B cell (primary cell): ENCODE measurements at regions not wholly inside any gene's neighbourhood (a gene's known extent, or its start where the extent isn't known, plus 50 kb on each side); places are given as distances from the start of the nearest gene placed in this dataset.

Source experiments
- ATAC-seq: fragments of 200-7000 bp; cut with Tn5 transposase; one replicate; pipeline ENCODE4 v1.10.0; 2021; ENCODE audit warnings: low read depth, mild to moderate bottlenecking, moderate number of reproducible peaks, moderate library complexity
- CTCF ChIA-PET: fragments of 350-600 bp; sonication (Branson Sonifier 250); formaldehyde crosslinking; loops from one replicate; lab custom pipeline; 2021; ENCODE audit warnings: antibody characterized with exemption, inconsistent platforms; lab: Charles Lee
- POLR2A ChIA-PET: fragments of 350-600 bp; sonication (Branson Sonifier 250); formaldehyde crosslinking; loops from one replicate; lab custom pipeline; 2021; ENCODE audit warnings: antibody characterized with exemption; lab: Charles Lee
- DNase-seq: peaks from one replicate; pipeline ENCODE4 v3.0.0; 2013
- H2AFZ ChIP-seq: 2 replicates; pipeline ENCODE4 v1.6.1; 2012; ENCODE audit warnings: mild to moderate bottlenecking, low read depth, low read length; ENCODE audit not compliant: insufficient read depth, poor library complexity, severe bottlenecking
- H3K27ac ChIP-seq, 2 donors: 1 replicate in 1 of 2; 2 replicates in 1 of 2; pipeline ENCODE4 v1.5.1; 2012 to 2013; ENCODE audit warnings: low read length in 2 of 2, mild to moderate bottlenecking in 2 of 2, moderate library complexity in 1 of 2
- H3K27me3 ChIP-seq, 4 experiments: fragments of 200-600 bp in 1 of 4; sonication (generic) in 1 of 4; replicated peaks in 1 of 4; 1 replicate in 2 of 4; 2 replicates in 2 of 4; pipeline versions ENCODE4 v1.6.1 to v1.7.0; 2013 to 2016; ENCODE audit warnings: low read length in 3 of 4, mild to moderate bottlenecking in 2 of 4, mixed read lengths in 1 of 4, moderate library complexity in 1 of 4; ENCODE audit not compliant: insufficient read depth in 4 of 4, control insufficient read depth in 3 of 4; ENCODE audit errors: control extremely low read depth in 1 of 4
- H3K36me3 ChIP-seq, 2 experiments: replicated peaks in 1 of 2; 1 replicate in 1 of 2; 2 replicates in 1 of 2; pipeline versions ENCODE4 v1.6.1 to v1.7.1; 2013; ENCODE audit warnings: low read length in 1 of 2; ENCODE audit not compliant: insufficient read depth in 2 of 2, control insufficient read depth in 1 of 2; ENCODE audit errors: control extremely low read depth in 1 of 2, extremely low read depth in 1 of 2
- H3K4me1 ChIP-seq, 2 donors: fragments of 200-600 bp in 1 of 2; sonication (generic) in 1 of 2; 1 replicate in 1 of 2; 2 replicates in 1 of 2; pipeline versions ENCODE4 v1.5.1 to v1.6.1; 2013 to 2017; ENCODE audit warnings: low read length in 2 of 2; ENCODE audit not compliant: control insufficient read depth in 2 of 2, insufficient read depth in 2 of 2
- H3K4me2 ChIP-seq: replicated peaks from 2 replicates; pipeline ENCODE3; 2012; ENCODE audit warnings: mild to moderate bottlenecking, low read depth, low read length; ENCODE audit not compliant: poor library complexity, severe bottlenecking
- H3K4me3 ChIP-seq, 5 experiments: fragments of 200-600 bp in 1 of 5; sonication (generic) in 1 of 5; 1 replicate in 3 of 5; 2 replicates in 2 of 5; pipeline versions ENCODE4 v1.5.1 to v1.7.0; 2011 to 2016; ENCODE audit warnings: low read length in 4 of 5, mild to moderate bottlenecking in 4 of 5, low read depth in 2 of 5, control low read depth in 1 of 5, moderate library complexity in 1 of 5; ENCODE audit not compliant: insufficient read depth in 1 of 5; ENCODE audit errors: control extremely low read depth in 1 of 5, extremely low read depth in 1 of 5
- H3K79me2 ChIP-seq: fragments of 200-600 bp; sonication (generic); one replicate; pipeline ENCODE4 v1.6.0; 2016; ENCODE audit warnings: low read length; ENCODE audit not compliant: control insufficient read depth, insufficient read depth
- H3K9ac ChIP-seq: fragments of 200-600 bp; sonication (generic); 2 replicates; pipeline ENCODE4 v1.6.1; 2017; ENCODE audit warnings: mild to moderate bottlenecking, low read length, moderate library complexity
- H3K9me3 ChIP-seq, 3 donors: one replicate each; pipeline versions ENCODE4 v1.6.1 to v1.7.1; 2013; ENCODE audit warnings: low read length in 2 of 3; ENCODE audit not compliant: control insufficient read depth in 2 of 3, insufficient read depth in 1 of 3; ENCODE audit errors: control extremely low read depth in 1 of 3
- H4K20me1 ChIP-seq: 2 replicates; pipeline ENCODE4 v1.6.0; 2012; ENCODE audit warnings: mild to moderate bottlenecking, low read length; ENCODE audit not compliant: insufficient read depth, control insufficient read depth, poor library complexity, severe bottlenecking
- H3K27ac Mint-ChIP-seq: one replicate; pipeline ENCODE4 v1.8.0; 2021; ENCODE audit warnings: mixed read lengths
- H3K27me3 Mint-ChIP-seq: one replicate; pipeline ENCODE4 v1.8.0; 2021; ENCODE audit warnings: mixed read lengths
- H3K4me1 Mint-ChIP-seq: one replicate; pipeline ENCODE4 v1.8.0; 2021; ENCODE audit warnings: mixed read lengths
- H3K4me3 Mint-ChIP-seq: one replicate; pipeline ENCODE4 v1.8.0; 2021; ENCODE audit warnings: mixed read lengths
- H3K9me3 Mint-ChIP-seq: one replicate; pipeline ENCODE4 v1.8.0; 2022; ENCODE audit warnings: mixed read lengths; ENCODE audit not compliant: insufficient read depth
- CTCF ChIP-seq: fragments of 200-600 bp; IDR thresholded peaks from one replicate; pipeline ENCODE4 v1.8.0; 2022; ENCODE audit warnings: antibody characterized with exemption, mild to moderate bottlenecking
- EZH2 ChIP-seq: IDR thresholded peaks from 2 replicates; pipeline ENCODE4 v1.6.1; 2012; ENCODE audit warnings: borderline replicate concordance, low read depth, mild to moderate bottlenecking, moderate library complexity, low read length; ENCODE audit not compliant: insufficient read depth, poor library complexity, severe bottlenecking
- WGBS: methylation state at CpG from one replicate; pipeline ENCODE4 v1.1.5; 2013; ENCODE audit warnings: missing lambda C conversion rate; ENCODE audit not compliant: insufficient coverage; 5-methylcytosine and 5-hydroxymethylcytosine counted together
- intact Hi-C: fragments of 100-400 bp; cut with micrococcal nuclease; formaldehyde crosslinking; loops from one replicate; pipeline ENCODE4 v1.10.0; 2022

- TF ChIP-seq EZH2 (no peak), CTCF (no peak)
- WGBS, result 65% methylated on average over 2 of the region's 5 CpGs
- no peak overlapping the region for H3K27ac ChIP-seq
- DNase-seq (no peak), ATAC-seq (no peak)
- ChIA-PET POLR2A (no interaction called here), CTCF (no interaction called here)
- Mint-ChIP-seq H3K27ac (no peak overlapping the region), H3K4me1 (no peaks in the 10 kb centered on the region), H3K27me3 (peaks cover 3% of the 10 kb centered on the region), H3K4me3 (no peak overlapping the region), H3K9me3 (peaks cover 11% of the 10 kb centered on the region)
- H3K36me3 ChIP-seq, result no peaks in the 10 kb centered on the region
- no peaks in the 10 kb centered on the region for H3K79me2 ChIP-seq
- H4K20me1 ChIP-seq, result no peaks in the 10 kb centered on the region
- no peaks in the 10 kb centered on the region for H3K27me3 ChIP-seq
- H3K4me1 ChIP-seq, result no peaks in the 10 kb centered on the region
- H3K4me2 ChIP-seq, result no peak overlapping the region
- no peak overlapping the region for H3K9ac ChIP-seq
- H3K4me3 ChIP-seq, result no peak overlapping the region
- no peak overlapping the region for H2AFZ ChIP-seq
- intact Hi-C loops, result no loop called here
- H3K9me3 ChIP-seq, result peaks cover 0 to 11% (median 2%) of the 10 kb centered on the region in 3 donors
Measured at GRCh38 chr9:111163716-111164389, 125.6 kb upstream of the LPAR1 start.

- Histone ChIP-seq H3K36me3 (no peaks in the 10 kb centered on the region), H4K20me1 (no peaks in the 10 kb centered on the region), H3K4me2 (no peak overlapping the region), H3K27ac (no peak overlapping the region), H3K27me3 (no peaks in the 10 kb centered on the region), H2AFZ (no peak overlapping the region), H3K4me3 (no peak overlapping the region), H3K9me3 (peaks cover 0 to 11% (median 0%) of the 10 kb centered on the region in 3 donors), H3K79me2 (no peaks in the 10 kb centered on the region), H3K4me1 (no peaks in the 10 kb centered on the region), H3K9ac (no peak overlapping the region)
- no CpG with 5 or more reads among the region's 3 CpGs for WGBS
- CTCF ChIA-PET, result no interaction called here
- peaks cover 8% of the 10 kb centered on the region for H3K9me3 Mint-ChIP-seq
- TF ChIP-seq EZH2 (no peak), CTCF (no peak)
- no peak overlapping the region for H3K4me3 Mint-ChIP-seq
- no peaks in the 10 kb centered on the region for H3K4me1 Mint-ChIP-seq
- intact Hi-C loops, result no loop called here
- H3K27ac Mint-ChIP-seq, result no peak overlapping the region
- peaks cover 3% of the 10 kb centered on the region for H3K27me3 Mint-ChIP-seq
- ATAC-seq, result no peak
- POLR2A ChIA-PET, result no interaction called here
- no peak for DNase-seq
Measured at GRCh38 chr9:111162026-111162425, 123.8 kb upstream of the LPAR1 start.
